ENCODE measurements at regions not wholly inside any gene's neighbourhood (a gene's known extent, or its start where the extent isn't known, plus 50 kb on each side); places are given as distances from the start of the nearest gene placed in this dataset.

- no peak for DNase-seq (ENCODE audit: low spot score)
- intact Hi-C loops (cut with DNase I) = no loop called here
These were observed 941.3 kb upstream of the PCDH20 start for GRCh38 chr13:62356977-62357376.

- intact Hi-C loops (cut with DNase I) = no loop called here
- DNase-seq (ENCODE audit: low spot score) = no peak
These were observed 921.6 kb upstream of the PCDH20 start for GRCh38 chr13:62337109-62337880.

GRCh38 chr13:62336507-62336906 lies 920.9 kb upstream of the PCDH20 start:
- intact Hi-C loops (cut with DNase I) = no loop called here
- no peak for DNase-seq (ENCODE audit: low spot score)

GRCh38 chr13:62333466-62333865 lies 917.8 kb upstream of the PCDH20 start:
- no peak for DNase-seq (ENCODE audit: low spot score)
- intact Hi-C loops (cut with DNase I) = no loop called here

GRCh38 chr13:62331384-62331783 lies 915.7 kb upstream of the PCDH20 start:
- no peak for DNase-seq (ENCODE audit: low spot score)
- intact Hi-C loops (cut with DNase I) = no loop called here

GRCh38 chr13:62327367-62327766 lies 911.7 kb upstream of the PCDH20 start:
- DNase-seq (ENCODE audit: low spot score) = no peak
- intact Hi-C loops (cut with DNase I) = no loop called here

- intact Hi-C loops (cut with DNase I) = no loop called here
- no peak for DNase-seq (ENCODE audit: low spot score)
These were observed 909.2 kb upstream of the PCDH20 start for GRCh38 chr13:62324842-62325241.

GRCh38 chr13:62321895-62322294 lies 906.2 kb upstream of the PCDH20 start:
- DNase-seq (ENCODE audit: low spot score) = no peak
- intact Hi-C loops (cut with DNase I) = no loop called here

GRCh38 chr13:62321139-62321538 lies 905.5 kb upstream of the PCDH20 start:
- intact Hi-C loops (cut with DNase I) = no loop called here
- DNase-seq (ENCODE audit: low spot score) = no peak

- intact Hi-C loops (cut with DNase I) = no loop called here
These were observed 904.8 kb upstream of the PCDH20 start for GRCh38 chr13:62320129-62321108.

GRCh38 chr13:62309904-62310303 lies 894.3 kb upstream of the PCDH20 start:
- DNase-seq (ENCODE audit: low spot score) = no peak
- intact Hi-C loops (cut with DNase I) = no loop called here

More at GRCh38 chr13:62320129-62321108, 904.8 kb upstream of the PCDH20 start:
- no peak for DNase-seq (ENCODE audit: low spot score)

GRCh38 chr13:62305756-62306155 lies 890.1 kb upstream of the PCDH20 start:
- intact Hi-C loops (cut with DNase I) = no loop called here
- no peak for DNase-seq (ENCODE audit: low spot score)

- DNase-seq (ENCODE audit: low spot score) = no peak
- intact Hi-C loops (cut with DNase I) = no loop called here
These were observed 886.7 kb upstream of the PCDH20 start for GRCh38 chr13:62302341-62302740.

- no peak for DNase-seq (ENCODE audit: low spot score)
- intact Hi-C loops (cut with DNase I) = no loop called here
These were observed 884.3 kb upstream of the PCDH20 start for GRCh38 chr13:62299988-62300387.

GRCh38 chr13:62296812-62297211 lies 881.2 kb upstream of the PCDH20 start:
- intact Hi-C loops (cut with DNase I) = no loop called here
- DNase-seq (ENCODE audit: low spot score) = no peak

- intact Hi-C loops (cut with DNase I) = no loop called here
- DNase-seq (ENCODE audit: low spot score) = no peak
These were observed 878.6 kb upstream of the PCDH20 start for GRCh38 chr13:62294244-62294643.

GRCh38 chr13:62292714-62293480 lies 877.2 kb upstream of the PCDH20 start:
- DNase-seq (ENCODE audit: low spot score) = no peak
- intact Hi-C loops (cut with DNase I) = no loop called here

- no peak for DNase-seq (ENCODE audit: low spot score)
- intact Hi-C loops (cut with DNase I) = no loop called here
These were observed 874.9 kb upstream of the PCDH20 start for GRCh38 chr13:62290542-62290941.

- intact Hi-C loops (cut with DNase I) = no loop called here
- DNase-seq (ENCODE audit: low spot score) = no peak
These were observed 872.1 kb upstream of the PCDH20 start for GRCh38 chr13:62287764-62288163.

- DNase-seq (ENCODE audit: low spot score) = no peak
- intact Hi-C loops (cut with DNase I) = no loop called here
These were observed 864.9 kb upstream of the PCDH20 start for GRCh38 chr13:62280590-62280989.

Data from cardiac septum (tissue), 1 donor.